ENCODE measurements at regions not wholly inside any gene's neighbourhood (a gene's known extent, or its start where the extent isn't known, plus 50 kb on each side); places are given as distances from the start of the nearest gene placed in this dataset.

DNA sequence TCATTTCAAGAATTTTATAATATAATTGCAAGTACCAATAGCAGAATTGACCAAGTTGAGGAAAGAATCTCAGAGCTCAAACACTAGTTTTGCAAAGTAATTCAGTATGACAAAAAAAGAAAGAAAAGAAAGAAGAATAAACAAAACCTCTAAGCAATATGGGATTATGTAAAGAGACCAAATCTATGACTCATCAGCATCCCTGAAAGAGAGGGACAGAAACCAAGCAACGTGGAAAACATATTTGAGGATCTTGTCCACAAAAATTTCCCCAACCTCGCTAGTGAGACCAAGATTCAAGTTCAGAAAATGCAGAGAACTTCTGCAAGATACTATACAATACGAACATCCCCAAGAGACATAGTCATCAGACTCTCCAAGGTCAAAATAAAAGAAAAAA is 203.7 kb upstream of the DDI1 start (continued):
- TF ChIP-seq ATF2 (tag by site-specific recombination; IDR thresholded peaks at IDR 0.05; ENCODE audit: low read depth): no peak
- TF ChIP-seq ZNF423 (tag by site-specific recombination; IDR thresholded peaks at IDR 0.05): no peak
- no peak for TF ChIP-seq ZNF48 (tag by site-specific recombination; IDR thresholded peaks at IDR 0.05)
- TF ChIP-seq, protein P1, sequence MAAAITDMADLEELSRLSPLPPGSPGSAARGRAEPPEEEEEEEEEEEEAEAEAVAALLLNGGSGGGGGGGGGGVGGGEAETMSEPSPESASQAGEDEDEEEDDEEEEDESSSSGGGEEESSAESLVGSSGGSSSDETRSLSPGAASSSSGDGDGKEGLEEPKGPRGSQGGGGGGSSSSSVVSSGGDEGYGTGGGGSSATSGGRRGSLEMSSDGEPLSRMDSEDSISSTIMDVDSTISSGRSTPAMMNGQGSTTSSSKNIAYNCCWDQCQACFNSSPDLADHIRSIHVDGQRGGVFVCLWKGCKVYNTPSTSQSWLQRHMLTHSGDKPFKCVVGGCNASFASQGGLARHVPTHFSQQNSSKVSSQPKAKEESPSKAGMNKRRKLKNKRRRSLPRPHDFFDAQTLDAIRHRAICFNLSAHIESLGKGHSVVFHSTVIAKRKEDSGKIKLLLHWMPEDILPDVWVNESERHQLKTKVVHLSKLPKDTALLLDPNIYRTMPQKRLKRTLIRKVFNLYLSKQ (tag by site-specific recombination; IDR thresholded peaks at IDR 0.05; ENCODE audit: borderline replicate concordance): no peak
- no peak for TF ChIP-seq OSR2 (tag by site-specific recombination; IDR thresholded peaks at IDR 0.05)
- TF ChIP-seq ZNF558 (tag by site-specific recombination; IDR thresholded peaks at IDR 0.05): no peak
- no peak for TF ChIP-seq ZNF571 (tag by site-specific recombination; IDR thresholded peaks at IDR 0.05)
- TF ChIP-seq ZNF518A (tag by site-specific recombination; conservative IDR thresholded peaks at IDR 0.05; ENCODE audit: low read depth): no peak

GRCh38 chr11:103842191-103842590 is 194.2 kb upstream of the DDI1 start:
- POLR2A ChIA-PET: no interaction called here
- no peaks in the 10 kb centered on the region for H3K4me1 ChIP-seq (ENCODE audit: control insufficient read depth, insufficient read depth, low read length)
- CTCF ChIA-PET: no interaction called here
- H3K9me3 ChIP-seq (ENCODE audit: control insufficient read depth, insufficient read depth, low read depth, low read length): no peaks in the 10 kb centered on the region
- H3K27ac ChIP-seq (ENCODE audit: extremely low read depth, low read depth, low read length): no peak overlapping the region
- H3K4me3 ChIP-seq (ENCODE audit: low read depth, low read length): no peak overlapping the region
- H3K36me3 ChIP-seq (ENCODE audit: control insufficient read depth in 2 of 2, insufficient read depth in 1 of 2, low read length in 2 of 2): no peaks in the 10 kb centered on the region
- TF ChIP-seq HOXA7 (CRISPR knock-in tag; IDR thresholded peaks at IDR 0.05; ENCODE audit: borderline replicate concordance) (no peak), SP3 (tag by site-specific recombination; IDR thresholded peaks at IDR 0.05) (no peak), ZNF488 (tag by site-specific recombination; IDR thresholded peaks at IDR 0.05) (no peak), BCL11B (tag by site-specific recombination; IDR thresholded peaks at IDR 0.05; ENCODE audit: low read depth) (no peak), ZNF16 (tag by site-specific recombination; IDR thresholded peaks at IDR 0.05; ENCODE audit: low read depth) (no peak), ZNF416 (tag by site-specific recombination; IDR thresholded peaks at IDR 0.05) (no peak), ZNF266 (tag by site-specific recombination; IDR thresholded peaks at IDR 0.05; ENCODE audit: low read depth) (no peak), HOXC10 (CRISPR knock-in tag; IDR thresholded peaks at IDR 0.05) (no peak), ZNF169 (tag by site-specific recombination; IDR thresholded peaks at IDR 0.05) (no peak), ZNF621 (tag by site-specific recombination; IDR thresholded peaks at IDR 0.05) (no peak), SALL2 (tag by site-specific recombination; IDR thresholded peaks at IDR 0.05; ENCODE audit: borderline replicate concordance) (no peak), ZNF529 (tag by site-specific recombination; IDR thresholded peaks at IDR 0.05; ENCODE audit: insufficient replicate concordance) (no peak), ZIC2 (tag by site-specific recombination; IDR thresholded peaks at IDR 0.05) (no peak), HOXD13 (CRISPR knock-in tag; IDR thresholded peaks at IDR 0.05; ENCODE audit: borderline replicate concordance) (no peak)
- TF ChIP-seq, protein P2, sequence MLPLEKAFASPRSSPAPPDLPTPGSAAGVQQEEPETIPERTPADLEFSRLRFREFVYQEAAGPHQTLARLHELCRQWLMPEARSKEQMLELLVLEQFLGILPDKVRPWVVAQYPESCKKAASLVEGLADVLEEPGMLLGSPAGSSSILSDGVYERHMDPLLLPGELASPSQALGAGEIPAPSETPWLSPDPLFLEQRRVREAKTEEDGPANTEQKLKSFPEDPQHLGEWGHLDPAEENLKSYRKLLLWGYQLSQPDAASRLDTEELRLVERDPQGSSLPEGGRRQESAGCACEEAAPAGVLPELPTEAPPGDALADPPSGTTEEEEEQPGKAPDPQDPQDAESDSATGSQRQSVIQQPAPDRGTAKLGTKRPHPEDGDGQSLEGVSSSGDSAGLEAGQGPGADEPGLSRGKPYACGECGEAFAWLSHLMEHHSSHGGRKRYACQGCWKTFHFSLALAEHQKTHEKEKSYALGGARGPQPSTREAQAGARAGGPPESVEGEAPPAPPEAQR (tag by site-specific recombination; IDR thresholded peaks at IDR 0.05): no peak
- TF ChIP-seq, protein P3, sequence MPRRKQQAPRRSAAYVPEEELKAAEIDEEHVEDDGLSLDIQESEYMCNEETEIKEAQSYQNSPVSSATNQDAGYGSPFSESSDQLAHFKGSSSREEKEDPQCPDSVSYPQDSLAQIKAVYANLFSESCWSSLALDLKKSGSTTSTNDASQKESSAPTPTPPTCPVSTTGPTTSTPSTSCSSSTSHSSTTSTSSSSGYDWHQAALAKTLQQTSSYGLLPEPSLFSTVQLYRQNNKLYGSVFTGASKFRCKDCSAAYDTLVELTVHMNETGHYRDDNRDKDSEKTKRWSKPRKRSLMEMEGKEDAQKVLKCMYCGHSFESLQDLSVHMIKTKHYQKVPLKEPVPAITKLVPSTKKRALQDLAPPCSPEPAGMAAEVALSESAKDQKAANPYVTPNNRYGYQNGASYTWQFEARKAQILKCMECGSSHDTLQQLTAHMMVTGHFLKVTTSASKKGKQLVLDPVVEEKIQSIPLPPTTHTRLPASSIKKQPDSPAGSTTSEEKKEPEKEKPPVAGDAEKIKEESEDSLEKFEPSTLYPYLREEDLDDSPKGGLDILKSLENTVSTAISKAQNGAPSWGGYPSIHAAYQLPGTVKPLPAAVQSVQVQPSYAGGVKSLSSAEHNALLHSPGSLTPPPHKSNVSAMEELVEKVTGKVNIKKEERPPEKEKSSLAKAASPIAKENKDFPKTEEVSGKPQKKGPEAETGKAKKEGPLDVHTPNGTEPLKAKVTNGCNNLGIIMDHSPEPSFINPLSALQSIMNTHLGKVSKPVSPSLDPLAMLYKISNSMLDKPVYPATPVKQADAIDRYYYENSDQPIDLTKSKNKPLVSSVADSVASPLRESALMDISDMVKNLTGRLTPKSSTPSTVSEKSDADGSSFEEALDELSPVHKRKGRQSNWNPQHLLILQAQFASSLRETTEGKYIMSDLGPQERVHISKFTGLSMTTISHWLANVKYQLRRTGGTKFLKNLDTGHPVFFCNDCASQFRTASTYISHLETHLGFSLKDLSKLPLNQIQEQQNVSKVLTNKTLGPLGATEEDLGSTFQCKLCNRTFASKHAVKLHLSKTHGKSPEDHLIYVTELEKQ (tag by site-specific recombination; IDR thresholded peaks at IDR 0.05; ENCODE audit: borderline replicate concordance): no peak

Measured in HEK293 (cell line).